ENCODE measurements at regions not wholly inside any gene's neighbourhood (a gene's known extent, or its start where the extent isn't known, plus 50 kb on each side); places are given as distances from the start of the nearest gene placed in this dataset.

- no peak for TF ChIP-seq CTCF (IDR thresholded peaks at IDR 0.05)
- no peak for TF ChIP-seq POLR2A (IDR thresholded peaks at IDR 0.05)
Observed at GRCh38 chr20:11986954-11987353, 69.3 kb downstream of the BTBD3 start.

All from body of pancreas (tissue), 4 donors.